Upper lobe of left lung (tissue), 6 donors: ENCODE measurements at regions not wholly inside any gene's neighbourhood (a gene's known extent, or its start where the extent isn't known, plus 50 kb on each side); places are given as distances from the start of the nearest gene placed in this dataset.
"Not testable (repeated sequence)": the region's sequence is repeated elsewhere in the genome, so short reads cannot be mapped to it uniquely, and the experiment has no call there.

Source experiments
- ATAC-seq, 2 donors: fragments of 200-7000 bp; cut with Tn5 transposase; one replicate each; pipeline ENCODE4 v1.9.1; 2022; ENCODE audit warnings: mild to moderate bottlenecking in 2 of 2, moderate library complexity in 2 of 2; ENCODE audit not compliant: low FRiP score in 2 of 2
- DNase-seq, 2 donors: peaks; one replicate each; pipeline ENCODE4 v3.0.0-alpha.2; 2019 to 2020
- H3K27ac ChIP-seq, 4 donors: fragments of 200-600 bp; sonication (generic); one replicate each; pipeline ENCODE4 v1.5.1; 2016 to 2019
- H3K27me3 ChIP-seq, 4 donors: fragments of 200-600 bp; sonication (generic); one replicate each; pipeline ENCODE4 v1.5.1; 2017 to 2019
- H3K36me3 ChIP-seq, 4 donors: fragments of 200-600 bp; sonication (generic); one replicate each; pipeline ENCODE4 v1.5.1; 2016 to 2019
- H3K4me1 ChIP-seq, 4 donors: fragments of 200-600 bp; sonication (generic); one replicate each; pipeline ENCODE4 v1.5.1; 2018 to 2019
- H3K4me3 ChIP-seq, 4 donors: fragments of 200-600 bp; sonication (generic); one replicate each; pipeline ENCODE4 v1.5.1; 2017 to 2019; ENCODE audit warnings: mild to moderate bottlenecking in 2 of 4, moderate library complexity in 1 of 4
- H3K9me3 ChIP-seq, 4 donors: fragments of 200-600 bp; sonication (generic); one replicate each; pipeline ENCODE4 v1.5.1; 2018 to 2019
- EP300 ChIP-seq, 4 donors: sonication (generic); formaldehyde crosslinking; IDR thresholded peaks; one replicate each; pipeline ENCODE4 v1.5.1; 2017; ENCODE audit warnings: antibody characterized with exemption in 4 of 4, control low read depth in 2 of 4
- POLR2A ChIP-seq, 4 donors: fragments of 450-650 bp; IDR thresholded peaks; one replicate each; pipeline ENCODE4 v1.5.1; 2016 to 2017; ENCODE audit warnings: antibody characterized with exemption in 4 of 4, mild to moderate bottlenecking in 2 of 4
- POLR2AphosphoS5 ChIP-seq, 2 donors: sonication (generic); formaldehyde crosslinking; IDR thresholded peaks; one replicate each; pipeline ENCODE4 v1.5.1; 2017; ENCODE audit warnings: antibody characterized with exemption in 2 of 2
- WGBS, 2 donors: methylation state at CpG; one replicate each; pipeline ENCODE4 v1.1.5; 2017 to 2018; 5-methylcytosine and 5-hydroxymethylcytosine counted together
- TF ChIP-seq, protein P1 (sequence below), 6 experiments: fragments of 450-650 bp in 4 of 6; fragments of 200-600 bp in 2 of 6; sonication (generic) in 2 of 6; IDR thresholded peaks; one replicate each; pipeline ENCODE4 v1.5.1; 2016 to 2019; ENCODE audit warnings: antibody characterized with exemption in 6 of 6
- donor health status: DM: no; HTN: no; CAD: no; lungs with moderate emphysema.
- donor health status: DM: no; HTN: yes; CAD: no; lungs with severe emphysema.

DNA sequence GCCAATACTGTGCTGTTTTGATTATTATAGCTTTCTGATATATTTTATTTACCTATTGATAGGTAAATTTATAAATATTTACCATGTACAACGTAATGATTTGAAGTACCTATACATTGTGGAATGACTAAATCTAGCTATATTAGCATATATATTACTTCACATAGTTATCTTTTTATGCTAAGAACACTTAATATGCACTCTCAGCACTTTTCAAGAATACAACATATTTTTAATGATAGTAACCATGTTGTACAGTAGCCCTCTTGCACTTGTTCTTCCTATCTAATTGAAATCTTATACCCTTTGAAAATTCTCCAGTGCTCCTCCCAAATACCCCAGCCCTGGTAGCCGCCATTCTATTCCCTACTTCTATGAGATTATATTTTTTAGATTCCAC, 604.0 kb upstream of the KIF2B start:
- 75 to 84% methylated on average over 2 of the region's 2 CpGs for WGBS, 2 donors
- ATAC-seq (no peak), DNase-seq (no peak)
- Histone ChIP-seq H3K9me3 (no peaks in the 10 kb centered on the region), H3K27me3 (no peaks in the 10 kb centered on the region), H3K27ac (no peak overlapping the region), H3K4me1 (no peaks in the 10 kb centered on the region), H3K36me3 (no peaks in the 10 kb centered on the region), H3K4me3 (no peak overlapping the region)
- TF ChIP-seq EP300 (IDR thresholded peaks at IDR 0.05) = no peak
- no peak for TF ChIP-seq POLR2A (IDR thresholded peaks at IDR 0.05)
- TF ChIP-seq, protein P1, sequence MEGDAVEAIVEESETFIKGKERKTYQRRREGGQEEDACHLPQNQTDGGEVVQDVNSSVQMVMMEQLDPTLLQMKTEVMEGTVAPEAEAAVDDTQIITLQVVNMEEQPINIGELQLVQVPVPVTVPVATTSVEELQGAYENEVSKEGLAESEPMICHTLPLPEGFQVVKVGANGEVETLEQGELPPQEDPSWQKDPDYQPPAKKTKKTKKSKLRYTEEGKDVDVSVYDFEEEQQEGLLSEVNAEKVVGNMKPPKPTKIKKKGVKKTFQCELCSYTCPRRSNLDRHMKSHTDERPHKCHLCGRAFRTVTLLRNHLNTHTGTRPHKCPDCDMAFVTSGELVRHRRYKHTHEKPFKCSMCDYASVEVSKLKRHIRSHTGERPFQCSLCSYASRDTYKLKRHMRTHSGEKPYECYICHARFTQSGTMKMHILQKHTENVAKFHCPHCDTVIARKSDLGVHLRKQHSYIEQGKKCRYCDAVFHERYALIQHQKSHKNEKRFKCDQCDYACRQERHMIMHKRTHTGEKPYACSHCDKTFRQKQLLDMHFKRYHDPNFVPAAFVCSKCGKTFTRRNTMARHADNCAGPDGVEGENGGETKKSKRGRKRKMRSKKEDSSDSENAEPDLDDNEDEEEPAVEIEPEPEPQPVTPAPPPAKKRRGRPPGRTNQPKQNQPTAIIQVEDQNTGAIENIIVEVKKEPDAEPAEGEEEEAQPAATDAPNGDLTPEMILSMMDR (IDR thresholded peaks at IDR 0.05) = no peak
- no peak for TF ChIP-seq POLR2AphosphoS5 (IDR thresholded peaks at IDR 0.05)

DNA sequence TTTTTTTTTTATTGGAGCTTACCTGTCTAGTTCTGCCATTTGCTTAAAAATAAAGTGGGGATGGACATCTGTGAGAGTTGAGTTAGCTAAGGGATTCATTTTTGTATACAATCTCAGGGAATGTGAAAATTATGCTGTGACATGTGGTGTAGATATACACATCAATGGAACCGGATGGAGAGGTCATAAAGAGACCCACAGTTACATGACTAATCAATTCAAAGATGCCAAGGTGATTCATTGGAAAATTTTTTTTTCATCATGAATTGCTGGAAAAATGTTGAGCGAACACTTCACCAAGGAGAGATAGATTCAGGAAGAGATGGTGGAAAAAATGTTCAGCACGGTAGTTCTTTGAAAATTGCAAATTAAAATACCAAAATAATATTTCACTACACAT, 605.4 kb upstream of the KIF2B start:
- Histone ChIP-seq H3K36me3 (no peaks in the 10 kb centered on the region), H3K27me3 (no peaks in the 10 kb centered on the region), H3K9me3 (no peaks in the 10 kb centered on the region), H3K4me1 (no peaks in the 10 kb centered on the region), H3K4me3 (no peak overlapping the region), H3K27ac (no peak overlapping the region)
- WGBS, 2 donors = 89 to 92% methylated on average over 3 of the region's 3 CpGs
- ATAC-seq (no peak), DNase-seq (no peak)
- TF ChIP-seq, protein P1 (IDR thresholded peaks at IDR 0.05) = no peak
- TF ChIP-seq POLR2A (IDR thresholded peaks at IDR 0.05) (no peak), POLR2AphosphoS5 (IDR thresholded peaks at IDR 0.05) (no peak), EP300 (IDR thresholded peaks at IDR 0.05) (no peak)

DNA sequence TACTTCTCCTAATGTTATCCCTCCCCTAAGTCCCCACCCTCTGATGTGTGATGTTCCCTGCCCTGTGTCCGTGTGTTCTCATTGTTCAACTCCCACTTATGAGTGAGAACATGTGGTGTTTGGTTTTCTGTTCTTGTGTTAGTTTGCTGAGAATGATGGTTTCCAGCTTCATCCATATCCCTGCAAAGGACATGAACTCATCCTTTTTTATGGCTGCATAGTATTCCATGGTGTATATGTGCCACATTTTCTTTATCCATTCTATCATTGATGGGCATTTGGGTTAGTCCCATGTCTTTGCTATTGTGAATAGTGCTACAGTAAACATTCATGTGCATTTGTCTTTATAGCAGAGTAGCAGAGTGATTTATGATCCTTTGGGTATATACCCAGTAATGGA, 613.8 kb upstream of the KIF2B start:
- not testable (repeated sequence) for H3K9me3 ChIP-seq, H3K27me3 ChIP-seq, ATAC-seq, DNase-seq, H3K36me3 ChIP-seq, H3K27ac ChIP-seq, H3K4me1 ChIP-seq, H3K4me3 ChIP-seq
- WGBS, 2 donors = 67 to 76% methylated on average over 1 of the region's 1 CpG

DNA sequence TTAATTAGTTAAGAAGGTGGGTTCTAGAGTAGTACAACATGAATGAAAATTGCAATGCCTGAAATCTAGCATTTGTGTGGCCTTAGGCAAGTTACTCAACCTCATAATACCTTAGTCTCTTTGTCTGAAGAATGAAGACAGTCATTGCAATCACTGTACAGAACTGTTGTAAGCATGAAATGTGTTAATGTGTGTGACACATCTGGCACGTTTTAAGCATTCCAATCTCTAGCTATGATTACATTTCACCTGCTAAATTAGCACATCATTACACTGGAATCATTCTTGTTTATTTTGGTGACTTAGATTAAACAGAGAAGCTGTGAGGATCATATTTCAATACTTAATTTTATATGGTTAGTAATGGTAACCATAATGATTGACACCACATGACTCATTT, 629.7 kb upstream of the KIF2B start:
- ATAC-seq = no peak
- 43 to 45% methylated on average over 1 of the region's 1 CpG for WGBS, 2 donors
- H3K9me3 ChIP-seq = no peaks in the 10 kb centered on the region
- DNase-seq = no peak
- no peaks in the 10 kb centered on the region for H3K4me1 ChIP-seq
- H3K36me3 ChIP-seq = no peaks in the 10 kb centered on the region
- no peak overlapping the region for H3K4me3 ChIP-seq
- H3K27ac ChIP-seq = no peak overlapping the region
- H3K27me3 ChIP-seq = no peaks in the 10 kb centered on the region
- TF ChIP-seq EP300 (IDR thresholded peaks at IDR 0.05) = no peak
- no peak for TF ChIP-seq POLR2A (IDR thresholded peaks at IDR 0.05)
- TF ChIP-seq, protein P1 (IDR thresholded peaks at IDR 0.05) = no peak
- TF ChIP-seq POLR2AphosphoS5 (IDR thresholded peaks at IDR 0.05) = no peak

DNA sequence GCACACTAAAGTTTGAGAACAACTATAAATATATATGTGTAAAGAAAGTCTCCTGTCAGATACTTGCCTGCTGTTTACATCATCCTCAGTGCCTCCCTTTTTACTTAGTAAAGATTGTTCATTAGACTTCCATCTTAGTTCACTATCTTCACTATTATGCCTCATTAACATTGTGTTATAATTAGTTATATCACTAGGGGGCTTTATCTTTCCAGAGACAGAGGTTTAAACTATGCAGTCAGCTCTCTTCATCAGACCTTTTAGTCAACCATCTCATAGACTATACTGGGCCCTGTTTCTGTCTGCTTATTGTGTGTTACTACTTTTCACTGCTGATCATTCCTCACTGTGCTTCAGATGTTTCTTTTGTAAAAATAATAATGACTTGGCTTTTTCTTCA, 630.8 kb upstream of the KIF2B start:
- no peak for ATAC-seq
- Histone ChIP-seq H3K36me3 (no peaks in the 10 kb centered on the region), H3K27ac (no peak overlapping the region), H3K27me3 (no peaks in the 10 kb centered on the region), H3K4me3 (no peak overlapping the region), H3K4me1 (no peaks in the 10 kb centered on the region), H3K9me3 (no peaks in the 10 kb centered on the region)
- no peak for DNase-seq
- TF ChIP-seq, protein P1 (IDR thresholded peaks at IDR 0.05) = no peak
- TF ChIP-seq EP300 (IDR thresholded peaks at IDR 0.05) (no peak), POLR2A (IDR thresholded peaks at IDR 0.05) (no peak), POLR2AphosphoS5 (IDR thresholded peaks at IDR 0.05) (no peak)
